ENCODE measurements at regions not wholly inside any gene's neighbourhood (a gene's known extent, or its start where the extent isn't known, plus 50 kb on each side); places are given as distances from the start of the nearest gene placed in this dataset.

DNA sequence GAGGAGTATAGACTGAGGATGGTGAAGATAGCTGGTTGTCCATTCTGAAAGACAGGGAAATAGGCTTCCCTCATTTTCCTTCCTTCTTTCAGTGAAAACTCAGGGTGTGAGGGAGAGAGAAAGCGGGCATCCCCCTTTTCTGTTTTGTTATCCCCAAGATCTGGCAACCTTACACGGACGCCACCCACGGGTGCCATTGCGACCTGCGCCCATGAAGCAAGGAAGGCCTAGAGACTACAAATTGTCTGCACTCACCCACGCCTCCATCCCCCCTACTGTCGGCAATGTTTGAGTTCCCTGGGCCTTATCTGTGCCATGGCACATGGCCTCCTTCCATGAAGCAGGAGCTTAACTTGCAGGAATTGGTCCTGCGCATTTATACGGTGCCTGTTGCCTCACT, 115.0 kb upstream of the IGF1 start:
- TF ChIP-seq BRCA1 (IDR thresholded peaks at IDR 0.05; ENCODE audit: low read depth, low read length) (no peak), EGR1 (IDR thresholded peaks at IDR 0.05; ENCODE audit: borderline replicate concordance, low read depth, low read length) (no peak), POLR2AphosphoS5 (IDR thresholded peaks at IDR 0.05; ENCODE audit: low read depth, low read length) (no peak), MAFK (IDR thresholded peaks at IDR 0.05; ENCODE audit: low read depth, low read length) (no peak), MAX (IDR thresholded peaks at IDR 0.05) (no peak), RAD21 (IDR thresholded peaks at IDR 0.05 in 1 of 2, conservative IDR thresholded peaks at IDR 0.05 in 1 of 2; ENCODE audit: low read depth in 2 of 2, low read length in 2 of 2) (no peak), RFX5 (IDR thresholded peaks at IDR 0.05; ENCODE audit: borderline replicate concordance, low read depth, low read length) (no peak), TAF1 (IDR thresholded peaks at IDR 0.05; ENCODE audit: low read depth, low read length) (no peak), PHF8 (conservative IDR thresholded peaks at IDR 0.05; ENCODE audit: low read depth, low read length) (no peak), POLR2A (IDR thresholded peaks at IDR 0.05; ENCODE audit: control extremely low read depth in 1 of 2, low read depth in 2 of 2, low read length in 2 of 2) (no peak)
- TF ChIP-seq, protein P1, sequence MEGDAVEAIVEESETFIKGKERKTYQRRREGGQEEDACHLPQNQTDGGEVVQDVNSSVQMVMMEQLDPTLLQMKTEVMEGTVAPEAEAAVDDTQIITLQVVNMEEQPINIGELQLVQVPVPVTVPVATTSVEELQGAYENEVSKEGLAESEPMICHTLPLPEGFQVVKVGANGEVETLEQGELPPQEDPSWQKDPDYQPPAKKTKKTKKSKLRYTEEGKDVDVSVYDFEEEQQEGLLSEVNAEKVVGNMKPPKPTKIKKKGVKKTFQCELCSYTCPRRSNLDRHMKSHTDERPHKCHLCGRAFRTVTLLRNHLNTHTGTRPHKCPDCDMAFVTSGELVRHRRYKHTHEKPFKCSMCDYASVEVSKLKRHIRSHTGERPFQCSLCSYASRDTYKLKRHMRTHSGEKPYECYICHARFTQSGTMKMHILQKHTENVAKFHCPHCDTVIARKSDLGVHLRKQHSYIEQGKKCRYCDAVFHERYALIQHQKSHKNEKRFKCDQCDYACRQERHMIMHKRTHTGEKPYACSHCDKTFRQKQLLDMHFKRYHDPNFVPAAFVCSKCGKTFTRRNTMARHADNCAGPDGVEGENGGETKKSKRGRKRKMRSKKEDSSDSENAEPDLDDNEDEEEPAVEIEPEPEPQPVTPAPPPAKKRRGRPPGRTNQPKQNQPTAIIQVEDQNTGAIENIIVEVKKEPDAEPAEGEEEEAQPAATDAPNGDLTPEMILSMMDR (IDR thresholded peaks at IDR 0.05; ENCODE audit: control extremely low read depth in 1 of 3, insufficient read depth in 1 of 3, low read depth in 1 of 3, low read length in 3 of 3) = no peak

All from H1 (cell line).